Effector CD8-positive, alpha-beta T cell (primary cell): ENCODE measurements at regions not wholly inside any gene's neighbourhood (a gene's known extent, or its start where the extent isn't known, plus 50 kb on each side); places are given as distances from the start of the nearest gene placed in this dataset.
A peak's percentile ranks its signal among the peaks of the same experiment; 100 is the strongest.
"Not testable (repeated sequence)": the region's sequence is repeated elsewhere in the genome, so short reads cannot be mapped to it uniquely, and the experiment has no call there.

Experiments
- DNase-seq: peaks from one replicate; lab custom pipeline; 2025; lab: John Stamatoyannopoulos, UW

DNA sequence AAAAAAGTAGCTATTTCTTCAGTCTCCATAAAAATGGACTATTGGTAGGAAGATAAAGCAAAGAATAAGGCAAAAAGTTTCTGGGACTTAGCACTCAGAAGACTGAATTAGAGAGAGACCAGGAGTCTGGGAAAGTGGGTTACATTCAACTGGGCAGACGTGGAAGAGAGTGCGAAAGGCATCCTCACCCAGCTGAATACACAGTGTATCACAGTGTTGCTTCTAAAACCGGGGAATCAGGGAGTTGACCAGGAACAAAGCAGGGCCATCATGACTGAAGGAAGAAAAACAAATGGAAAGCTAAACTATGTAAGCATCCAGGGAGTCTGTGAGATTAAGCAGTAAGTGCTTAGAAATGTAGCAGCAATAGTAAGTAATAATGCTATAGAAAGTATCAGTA lies 452.9 kb upstream of the MAN1A1 start:
- DNase-seq = no peak

DNA sequence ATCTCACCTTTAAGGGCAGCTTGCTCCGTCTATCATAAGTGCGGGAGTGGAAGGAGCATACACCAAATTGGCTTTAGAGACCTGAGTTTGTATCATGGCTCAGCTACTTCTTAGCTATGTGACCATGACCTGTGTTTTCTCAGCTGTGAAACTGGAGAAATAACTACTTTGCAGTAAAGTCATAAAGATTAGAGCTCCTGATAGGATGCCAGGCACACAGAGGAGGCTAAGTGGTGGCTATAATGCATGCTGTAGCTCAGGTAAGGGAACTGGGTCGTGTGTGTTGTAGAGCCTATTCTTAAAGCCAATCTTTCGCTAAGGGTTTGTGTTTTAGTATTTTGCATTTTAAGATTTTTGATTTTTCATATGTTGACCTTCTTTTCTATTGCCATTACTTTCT lies 451.5 kb upstream of the MAN1A1 start:
- no peak for DNase-seq

- DNase-seq = no peak
Observed at GRCh38 chr6:119800526-119800925, 451.0 kb upstream of the MAN1A1 start.

- no peak for DNase-seq
Observed at GRCh38 chr6:119799596-119800509, 450.3 kb upstream of the MAN1A1 start.

- DNase-seq = no peak
Observed at GRCh38 chr6:119791736-119792135, 442.2 kb upstream of the MAN1A1 start.

GRCh38 chr6:119781365-119781764 lies 431.8 kb upstream of the MAN1A1 start:
- DNase-seq = no peak

GRCh38 chr6:119768201-119768600 lies 418.6 kb upstream of the MAN1A1 start:
- DNase-seq = no peak

DNA sequence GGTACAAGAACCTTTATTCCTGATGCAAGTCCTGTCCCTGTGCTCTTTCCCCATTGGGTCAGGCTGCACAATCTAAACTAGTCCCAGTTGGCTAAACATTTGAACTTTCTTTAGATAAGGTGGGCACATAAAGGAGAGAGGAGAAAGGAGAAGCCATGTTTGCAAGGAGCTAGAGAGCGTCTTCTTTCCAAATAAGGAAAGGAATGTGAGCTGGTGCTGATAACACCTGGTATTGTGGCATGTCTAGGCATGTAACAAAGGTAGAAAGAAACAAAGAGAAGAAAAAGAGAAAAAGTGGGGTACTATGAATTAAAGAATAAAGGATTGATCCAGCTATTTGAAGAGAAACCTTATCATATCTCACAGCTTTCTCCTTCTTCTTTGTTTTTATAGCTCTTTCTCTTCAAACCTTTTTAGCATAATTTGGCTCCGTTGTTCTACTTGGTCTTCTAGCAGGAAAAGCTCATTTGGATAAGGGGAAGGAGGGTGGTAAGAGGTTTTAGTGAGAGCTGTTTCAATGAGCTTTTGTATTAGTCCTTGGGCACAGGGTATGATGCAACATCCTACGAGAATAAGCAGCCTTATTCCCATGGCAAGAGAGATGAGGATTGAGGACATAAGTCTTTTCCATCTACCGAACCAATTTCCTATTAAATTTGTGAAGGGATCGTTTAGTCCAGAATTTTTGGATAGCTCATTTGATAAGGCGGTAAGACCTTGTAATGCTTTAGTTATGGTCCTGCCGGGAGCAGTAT lies 415.5 kb upstream of the MAN1A1 start:
- DNase-seq = no peak

- DNase-seq = no peak
Observed at GRCh38 chr6:119760046-119760445, 410.5 kb upstream of the MAN1A1 start.

DNA sequence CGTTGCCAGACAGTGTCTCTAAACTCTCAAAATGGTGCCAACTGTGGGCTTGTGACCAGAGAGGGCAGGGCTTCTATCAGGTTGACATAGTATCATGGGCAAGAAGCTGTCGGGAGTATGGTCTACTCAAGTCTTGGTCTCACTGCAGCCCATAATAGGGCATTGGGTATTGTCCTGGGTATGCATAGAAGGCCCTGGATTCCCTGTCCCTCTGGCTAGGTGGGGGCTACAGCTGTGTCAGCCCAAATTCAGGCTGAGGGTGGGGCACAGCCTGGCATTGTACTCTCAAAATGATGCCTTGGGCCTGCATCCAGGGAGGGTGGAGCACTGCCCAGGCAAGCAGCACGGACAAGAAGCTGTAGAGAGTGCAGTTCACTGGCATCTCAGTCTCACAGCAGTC lies 408.8 kb upstream of the MAN1A1 start:
- no peak for DNase-seq

- no peak for DNase-seq
Observed at GRCh38 chr6:119757467-119757866, 407.9 kb upstream of the MAN1A1 start.

DNA sequence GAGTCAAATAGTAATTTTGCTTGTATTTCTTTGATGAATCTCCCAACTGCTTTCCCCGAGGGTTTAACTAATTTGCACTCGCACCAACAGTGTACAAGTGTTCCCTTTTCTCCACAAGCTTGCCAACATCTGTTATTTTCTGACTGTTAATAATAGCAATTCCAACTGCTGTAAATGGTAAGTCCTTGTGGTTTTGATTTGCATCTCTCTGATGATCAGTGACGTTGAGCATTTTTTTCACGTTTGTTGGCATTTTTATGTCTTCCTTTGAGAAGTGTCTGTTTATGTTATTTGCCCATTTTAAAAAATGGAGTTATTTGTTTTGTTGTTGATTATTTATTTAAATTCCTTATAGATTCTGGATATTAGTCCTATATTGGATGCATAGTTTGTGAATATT lies 399.8 kb upstream of the MAN1A1 start:
- DNase-seq = no peak

DNA sequence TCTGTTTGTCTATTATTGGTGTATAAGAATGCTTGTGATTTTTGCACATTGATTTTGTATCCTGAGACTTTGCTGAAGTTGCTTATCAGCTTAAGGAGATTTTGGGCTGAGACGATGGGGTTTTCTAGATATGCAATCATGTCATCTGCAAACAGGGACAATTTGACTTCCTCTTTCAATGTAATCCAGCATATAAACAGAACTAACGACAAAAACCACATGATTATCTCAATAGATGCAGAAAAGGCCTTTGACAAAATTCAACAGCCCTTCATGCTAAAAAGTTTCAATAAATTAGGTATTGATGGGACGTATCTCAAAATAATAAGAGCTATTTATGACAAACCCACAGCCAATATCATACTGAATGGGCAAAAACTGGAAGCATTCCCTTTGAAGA lies 399.0 kb upstream of the MAN1A1 start:
- not testable (repeated sequence) for DNase-seq

- peak; percentile 11 for DNase-seq
Observed at GRCh38 chr6:119742188-119742803, 392.7 kb upstream of the MAN1A1 start.

DNA sequence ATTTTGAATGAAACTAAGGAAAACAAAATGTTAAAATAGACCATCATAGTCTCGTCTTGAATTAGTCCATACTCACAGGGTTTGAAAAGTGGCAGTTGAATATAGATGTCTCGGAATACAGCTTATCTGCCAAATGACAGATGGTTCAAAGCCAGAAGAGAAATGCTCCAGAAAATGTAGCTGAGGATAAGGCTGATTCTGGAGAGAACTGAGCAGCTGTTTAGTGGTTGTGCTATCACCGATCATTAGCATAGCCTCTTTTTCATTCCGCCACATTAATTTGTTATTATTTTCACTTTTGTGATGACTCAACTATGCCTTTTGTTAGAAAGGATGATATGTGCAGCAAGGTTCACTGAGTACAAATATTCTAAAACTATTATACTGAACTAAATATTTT lies 390.2 kb upstream of the MAN1A1 start:
- DNase-seq = no peak

GRCh38 chr6:119738425-119738824 lies 388.9 kb upstream of the MAN1A1 start:
- no peak for DNase-seq

DNA sequence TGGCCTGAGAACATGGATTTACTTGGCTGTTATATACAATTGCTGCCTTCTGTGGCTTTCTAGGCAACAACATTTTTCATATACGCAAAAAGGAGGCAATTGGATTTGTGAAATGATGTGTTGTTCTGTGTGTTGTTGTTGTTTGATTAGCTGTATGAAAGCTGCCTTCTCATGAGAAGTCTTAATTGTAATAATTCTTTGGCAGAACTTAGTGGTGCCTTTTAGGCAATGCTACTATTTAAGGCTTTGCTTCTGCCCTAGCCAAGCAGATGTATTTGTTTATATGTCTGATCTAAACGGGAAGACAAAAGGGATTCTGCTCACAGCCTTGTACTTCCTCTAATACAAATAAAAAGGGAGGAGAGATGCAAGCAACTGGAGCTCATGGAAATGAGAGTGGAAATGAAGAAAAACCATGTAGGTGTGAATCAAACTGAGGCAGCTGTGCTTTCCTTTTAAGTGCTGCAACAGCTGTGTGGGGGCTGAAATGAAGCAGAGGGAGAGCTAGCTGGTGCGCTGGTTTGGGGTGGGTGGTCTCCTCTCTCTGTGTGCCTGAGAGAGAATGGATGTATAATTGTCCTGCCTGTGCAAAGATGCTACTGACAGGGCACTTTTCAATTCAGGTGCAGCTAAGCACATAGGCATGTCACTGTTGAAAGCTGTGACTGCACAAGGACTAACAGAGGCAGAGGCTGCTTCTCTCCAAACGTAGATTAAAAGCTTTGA lies 386.9 kb upstream of the MAN1A1 start:
- DNase-seq = no peak

GRCh38 chr6:119735530-119735929 lies 386.0 kb upstream of the MAN1A1 start:
- no peak for DNase-seq

- DNase-seq = no peak
Observed at GRCh38 chr6:119734227-119734626, 384.7 kb upstream of the MAN1A1 start.

- no peak for DNase-seq
Observed at GRCh38 chr6:119728935-119729334, 379.4 kb upstream of the MAN1A1 start.

DNA sequence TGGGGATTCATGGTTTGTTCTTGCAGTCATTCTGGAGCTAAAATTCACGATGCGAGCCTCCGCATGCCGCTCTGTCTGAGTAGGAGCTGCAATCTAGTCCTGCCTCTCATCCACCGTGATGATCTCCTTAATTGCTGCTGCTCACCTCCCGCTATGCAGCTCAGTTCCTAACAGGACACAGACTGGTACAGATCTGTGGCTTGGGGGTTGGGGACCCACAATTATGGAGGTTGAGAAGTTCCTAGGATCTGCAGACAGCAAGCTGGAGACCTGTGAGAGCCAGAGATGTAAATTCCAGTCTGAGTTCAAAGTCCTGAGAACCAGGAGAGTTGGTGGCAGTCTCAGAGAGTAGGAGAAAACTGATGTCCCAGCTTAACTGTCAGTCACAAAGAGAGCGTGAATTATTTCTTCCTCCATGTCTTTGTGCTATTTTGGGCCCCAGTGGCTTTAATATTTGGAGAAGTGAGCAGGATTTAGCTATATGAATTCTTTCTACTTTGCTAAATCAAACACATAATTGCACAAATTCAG lies 378.7 kb upstream of the MAN1A1 start:
- DNase-seq = no peak
